Hematopoietic multipotent progenitor cell treated with erythropoietin and hydrocortisone succinate and interleukin-3 and kit ligand, for 8 days (in vitro differentiated cells): ENCODE measurements at regions not wholly inside any gene's neighbourhood (a gene's known extent, or its start where the extent isn't known, plus 50 kb on each side); places are given as distances from the start of the nearest gene placed in this dataset.

ENCODE experiments used
- DNase-seq: peaks from one replicate; pipeline ENCODE4 v3.0.0-alpha.2; 2015

GRCh38 chr16:85330694-85331188, 218.5 kb upstream of the CIBAR2 start:
- DNase-seq: peak; percentile 80

- DNase-seq: no peak
Measured at GRCh38 chr16:85331688-85332087, 219.4 kb upstream of the CIBAR2 start.

GRCh38 chr16:85332175-85332574, 219.9 kb upstream of the CIBAR2 start:
- DNase-seq: no peak

GRCh38 chr16:85333337-85333736, 221.1 kb upstream of the CIBAR2 start:
- DNase-seq: no peak

GRCh38 chr16:85333744-85334640, 221.7 kb upstream of the CIBAR2 start:
- no peak for DNase-seq

GRCh38 chr16:85334718-85335583, 222.7 kb upstream of the CIBAR2 start:
- DNase-seq: peak; percentile 55

- peak; percentile 29 for DNase-seq
Measured at GRCh38 chr16:85335584-85336491, 223.6 kb upstream of the CIBAR2 start.

GRCh38 chr16:85337910-85338637, 225.8 kb upstream of the CIBAR2 start:
- DNase-seq: no peak

GRCh38 chr16:85338638-85338982, 226.3 kb upstream of the CIBAR2 start:
- no peak for DNase-seq

- DNase-seq: no peak
Measured at GRCh38 chr16:85338989-85339685, 226.9 kb upstream of the CIBAR2 start.

- DNase-seq: no peak
Measured at GRCh38 chr16:85341972-85342695, 229.9 kb upstream of the CIBAR2 start.

GRCh38 chr16:85344502-85345128, 232.3 kb upstream of the CIBAR2 start:
- no peak for DNase-seq

- no peak for DNase-seq
Measured at GRCh38 chr16:85345129-85345639, 232.9 kb upstream of the CIBAR2 start.

- DNase-seq: no peak
Measured at GRCh38 chr16:85346404-85347212, 234.3 kb upstream of the CIBAR2 start.

GRCh38 chr16:85347213-85347591, 234.9 kb upstream of the CIBAR2 start:
- DNase-seq: peak; percentile 81

GRCh38 chr16:85348065-85348840, 236.0 kb upstream of the CIBAR2 start:
- no peak for DNase-seq

- DNase-seq: no peak
Measured at GRCh38 chr16:85348911-85349334, 236.7 kb upstream of the CIBAR2 start.
